Cardiac muscle cell (in vitro differentiated cells and primary cell): ENCODE measurements at regions not wholly inside any gene's neighbourhood (a gene's known extent, or its start where the extent isn't known, plus 50 kb on each side); places are given as distances from the start of the nearest gene placed in this dataset.

Source experiments
- DNase-seq, 2 donors: peaks; one replicate each; pipeline versions ENCODE4 v3.0.0 to v3.0.0-alpha.2; 2010 to 2017; ENCODE audit warnings: low read depth in 1 of 2, low spot score in 1 of 2
- H3K27ac ChIP-seq: fragments of 200-600 bp; sonication (generic); 2 replicates; pipeline ENCODE4 v1.5.1; 2016
- H3K27me3 ChIP-seq: fragments of 200-600 bp; sonication (generic); 2 replicates; pipeline ENCODE4 v1.6.0; 2016; ENCODE audit warnings: control low read depth
- H3K36me3 ChIP-seq: fragments of 200-600 bp; sonication (generic); 2 replicates; pipeline ENCODE4 v1.5.1; 2016; ENCODE audit warnings: control low read depth
- H3K4me1 ChIP-seq: fragments of 200-600 bp; sonication (generic); 2 replicates; pipeline ENCODE4 v1.8.1; 2017; ENCODE audit warnings: low read depth, mild to moderate bottlenecking, mixed run types
- H3K4me3 ChIP-seq: fragments of 200-600 bp; sonication (generic); 2 replicates; pipeline ENCODE4 v1.5.1; 2016; ENCODE audit warnings: mild to moderate bottlenecking
- H3K9me3 ChIP-seq: fragments of 200-600 bp; sonication (generic); 2 replicates; pipeline ENCODE4 v1.5.1; 2017; ENCODE audit warnings: low read depth, mild to moderate bottlenecking, control low read depth
- TF ChIP-seq, protein P1 (sequence below): IDR thresholded peaks from 2 replicates; pipeline ENCODE4 v1.5.1; 2012; ENCODE audit warnings: low read depth, mild to moderate bottlenecking, low read length

DNA sequence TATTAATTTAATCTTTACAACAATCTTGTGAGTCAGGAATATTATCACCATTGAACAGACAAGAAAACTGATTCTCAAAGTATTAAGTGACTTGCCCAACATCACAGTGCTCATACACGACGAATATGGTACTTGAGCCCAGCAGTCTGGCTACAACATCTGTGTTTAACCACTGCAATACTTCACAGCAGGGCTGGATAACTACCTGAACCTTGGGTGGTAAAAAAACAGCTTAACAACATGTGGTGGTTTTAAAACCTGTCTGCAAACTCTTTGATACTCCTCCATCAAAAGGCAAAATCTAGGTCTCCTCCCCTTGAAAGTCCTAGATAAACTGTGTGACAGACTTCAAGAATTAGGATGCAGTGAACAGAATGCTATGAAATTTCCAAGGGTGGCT, 424.6 kb upstream of the CADM1 start:
- no peak for DNase-seq
- TF ChIP-seq, protein P1, sequence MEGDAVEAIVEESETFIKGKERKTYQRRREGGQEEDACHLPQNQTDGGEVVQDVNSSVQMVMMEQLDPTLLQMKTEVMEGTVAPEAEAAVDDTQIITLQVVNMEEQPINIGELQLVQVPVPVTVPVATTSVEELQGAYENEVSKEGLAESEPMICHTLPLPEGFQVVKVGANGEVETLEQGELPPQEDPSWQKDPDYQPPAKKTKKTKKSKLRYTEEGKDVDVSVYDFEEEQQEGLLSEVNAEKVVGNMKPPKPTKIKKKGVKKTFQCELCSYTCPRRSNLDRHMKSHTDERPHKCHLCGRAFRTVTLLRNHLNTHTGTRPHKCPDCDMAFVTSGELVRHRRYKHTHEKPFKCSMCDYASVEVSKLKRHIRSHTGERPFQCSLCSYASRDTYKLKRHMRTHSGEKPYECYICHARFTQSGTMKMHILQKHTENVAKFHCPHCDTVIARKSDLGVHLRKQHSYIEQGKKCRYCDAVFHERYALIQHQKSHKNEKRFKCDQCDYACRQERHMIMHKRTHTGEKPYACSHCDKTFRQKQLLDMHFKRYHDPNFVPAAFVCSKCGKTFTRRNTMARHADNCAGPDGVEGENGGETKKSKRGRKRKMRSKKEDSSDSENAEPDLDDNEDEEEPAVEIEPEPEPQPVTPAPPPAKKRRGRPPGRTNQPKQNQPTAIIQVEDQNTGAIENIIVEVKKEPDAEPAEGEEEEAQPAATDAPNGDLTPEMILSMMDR: no peak
- Histone ChIP-seq H3K27ac (no peak overlapping the region), H3K36me3 (no peaks in the 10 kb centered on the region), H3K4me1 (no peaks in the 10 kb centered on the region), H3K9me3 (no peaks in the 10 kb centered on the region), H3K27me3 (no peaks in the 10 kb centered on the region), H3K4me3 (no peak overlapping the region)

DNA sequence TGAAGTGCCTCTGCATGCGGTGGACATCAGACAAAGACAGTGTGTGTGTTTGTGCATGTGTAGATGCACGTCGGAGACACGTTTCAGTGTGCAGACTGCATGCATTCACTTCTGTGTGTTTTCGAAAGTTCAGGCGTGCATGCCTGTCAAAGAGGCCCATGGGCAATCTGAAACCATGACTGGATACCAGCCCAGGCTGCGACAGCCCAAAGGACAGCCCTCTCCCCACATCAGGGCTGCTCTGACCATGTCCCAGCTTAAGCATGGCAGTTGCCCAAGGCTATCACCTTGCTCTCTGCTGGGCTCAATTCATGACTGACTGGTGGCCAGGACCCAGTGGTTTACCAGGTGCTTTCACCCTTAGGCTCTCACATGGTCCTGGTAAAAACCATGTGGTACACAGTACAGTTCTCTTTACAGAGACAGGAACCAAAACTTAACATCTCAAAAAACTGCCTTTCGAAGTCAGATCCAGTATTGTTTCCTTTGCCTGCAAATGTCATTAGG, 423.7 kb upstream of the CADM1 start:
- TF ChIP-seq, protein P1: no peak
- H3K4me1 ChIP-seq: no peaks in the 10 kb centered on the region
- H3K4me3 ChIP-seq: no peak overlapping the region
- no peak for DNase-seq
- H3K27ac ChIP-seq: no peak overlapping the region
- H3K36me3 ChIP-seq: no peaks in the 10 kb centered on the region
- H3K9me3 ChIP-seq: no peaks in the 10 kb centered on the region
- no peaks in the 10 kb centered on the region for H3K27me3 ChIP-seq

GRCh38 chr11:115926601-115927000, 422.4 kb upstream of the CADM1 start:
- H3K27ac ChIP-seq: no peak overlapping the region
- TF ChIP-seq, protein P1: no peak
- H3K4me1 ChIP-seq: no peaks in the 10 kb centered on the region
- no peak for DNase-seq
- H3K4me3 ChIP-seq: no peak overlapping the region
- no peaks in the 10 kb centered on the region for H3K27me3 ChIP-seq
- no peaks in the 10 kb centered on the region for H3K9me3 ChIP-seq
- H3K36me3 ChIP-seq: no peaks in the 10 kb centered on the region

DNA sequence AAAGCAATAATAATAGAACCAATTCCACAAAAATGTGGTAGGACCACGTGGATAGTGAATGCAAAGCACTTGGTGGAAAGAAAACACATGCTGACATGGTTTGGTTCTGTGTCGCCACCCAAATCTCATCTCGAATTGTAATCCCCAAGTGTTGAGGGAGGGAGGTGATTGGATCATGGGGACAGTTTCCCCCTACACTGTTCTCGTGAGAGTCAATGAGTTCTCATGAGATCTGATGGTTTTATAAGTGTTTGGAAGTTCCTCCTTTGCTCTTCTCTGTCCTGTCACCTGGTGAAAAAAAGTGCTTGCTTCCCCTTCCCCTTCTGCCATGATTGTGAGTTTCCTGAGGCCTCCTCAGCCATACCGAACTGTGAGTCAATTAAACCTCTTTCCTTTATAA, 421.9 kb upstream of the CADM1 start:
- Histone ChIP-seq H3K9me3 (no peaks in the 10 kb centered on the region), H3K27ac (no peak overlapping the region), H3K4me1 (no peaks in the 10 kb centered on the region), H3K4me3 (no peak overlapping the region), H3K36me3 (no peaks in the 10 kb centered on the region), H3K27me3 (no peaks in the 10 kb centered on the region)
- no peak for DNase-seq
- TF ChIP-seq, protein P1: no peak

GRCh38 chr11:115925568-115926090, 421.4 kb upstream of the CADM1 start:
- Histone ChIP-seq H3K4me1 (no peaks in the 10 kb centered on the region), H3K4me3 (no peak overlapping the region), H3K36me3 (no peaks in the 10 kb centered on the region), H3K9me3 (no peaks in the 10 kb centered on the region), H3K27me3 (no peaks in the 10 kb centered on the region), H3K27ac (no peak overlapping the region)
- DNase-seq: no peak
- TF ChIP-seq, protein P1: no peak
